GM21528 (cell line): ENCODE measurements at regions not wholly inside any gene's neighbourhood (a gene's known extent, or its start where the extent isn't known, plus 50 kb on each side); places are given as distances from the start of the nearest gene placed in this dataset.
"Not testable (repeated sequence)": the region's sequence is repeated elsewhere in the genome, so short reads cannot be mapped to it uniquely, and the experiment has no call there.

Experiments
- ATAC-seq: cut with Tn5 transposase; IDR thresholded peaks from one replicate; pipeline ENCODE4 v1.9.1; 2021; ENCODE audit warnings: mild to moderate bottlenecking, moderate library complexity; ENCODE audit not compliant: unreplicated experiment, low FRiP score

DNA sequence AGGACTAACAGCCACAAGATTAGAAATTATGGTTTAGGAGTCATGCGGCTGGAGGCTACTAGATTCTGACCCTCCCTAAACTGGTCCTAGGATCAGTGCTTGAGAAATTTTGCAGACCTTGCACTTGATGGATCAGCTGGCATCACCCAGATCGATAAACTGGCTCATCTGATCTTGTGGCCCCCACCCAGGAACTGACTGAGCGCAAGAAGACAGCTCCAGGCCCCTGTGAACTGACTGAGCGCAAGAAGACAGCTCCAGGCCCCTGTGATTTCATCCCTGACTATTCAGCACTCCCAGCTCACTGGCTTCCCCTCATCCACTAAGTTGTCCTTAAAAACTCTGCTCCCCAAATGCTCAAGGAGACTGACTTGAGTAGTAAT lies 67.8 kb downstream of the MRPL36 start:
- ATAC-seq = not testable (repeated sequence)

- ATAC-seq = no peak
Observed at GRCh38 chr5:1731091-1731639, 68.5 kb downstream of the MRPL36 start.

DNA sequence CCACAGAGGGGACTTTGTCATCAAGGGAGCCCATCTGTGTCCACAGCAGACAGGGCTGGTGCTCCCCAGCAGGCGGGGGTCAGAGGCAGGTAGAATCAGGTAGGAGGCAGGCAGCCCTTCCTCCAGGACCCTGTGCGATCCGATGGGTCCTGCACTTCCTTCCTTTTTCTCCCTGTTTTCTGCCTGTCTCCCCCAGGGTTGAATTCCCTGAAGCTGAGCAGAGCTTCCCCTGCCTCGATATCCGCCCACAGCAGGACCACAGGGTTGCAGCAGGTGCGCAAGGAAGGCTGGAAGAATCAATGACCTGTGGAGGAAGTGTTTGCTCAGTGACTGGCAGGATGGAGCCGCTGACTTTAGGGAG lies 69.2 kb downstream of the MRPL36 start:
- ATAC-seq = no peak

DNA sequence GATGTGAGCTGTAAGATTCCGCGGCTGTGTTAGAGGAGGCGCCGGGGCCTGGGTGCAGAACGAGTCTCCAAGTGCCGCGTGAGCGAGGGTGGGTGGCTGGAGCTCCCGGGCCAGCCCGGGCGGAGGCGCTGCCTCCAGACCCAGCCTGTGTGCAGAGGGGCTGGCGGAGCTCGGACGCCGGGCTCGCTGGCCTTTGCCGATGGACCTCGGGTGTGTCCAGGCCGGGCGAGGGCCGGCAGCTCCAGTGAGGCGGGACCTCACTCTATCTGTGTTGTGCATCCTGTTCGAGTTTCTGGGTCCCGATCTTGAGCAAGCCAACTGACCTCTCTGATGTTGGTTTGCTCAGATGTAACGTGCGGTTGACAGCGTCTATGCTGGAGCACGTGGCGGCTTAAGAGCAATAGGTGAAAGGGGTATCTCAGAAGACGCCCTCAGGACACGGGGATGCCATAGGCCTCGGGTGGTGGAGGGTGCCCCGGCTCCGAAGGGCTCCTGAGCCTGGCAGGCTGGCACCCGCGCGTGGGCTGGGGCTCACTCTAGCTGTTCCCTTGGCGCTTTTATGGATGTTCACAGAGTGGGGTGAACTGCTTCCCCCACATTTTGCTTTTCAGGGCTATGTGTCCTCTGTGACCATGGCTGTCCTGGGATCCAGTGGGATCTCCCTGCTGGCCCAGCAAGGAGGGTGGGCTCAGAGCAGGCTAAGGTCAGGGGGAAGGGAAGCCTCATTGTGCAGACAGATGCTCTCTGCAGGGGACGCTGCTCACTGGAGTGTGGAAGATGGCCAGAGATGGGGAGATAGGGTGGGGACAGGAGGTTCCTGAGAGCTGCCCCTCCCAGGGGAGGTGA lies 69.8 kb downstream of the MRPL36 start:
- ATAC-seq = no peak

GRCh38 chr5:1728846-1729245 lies 70.8 kb downstream of the MRPL36 start:
- no peak for ATAC-seq

DNA sequence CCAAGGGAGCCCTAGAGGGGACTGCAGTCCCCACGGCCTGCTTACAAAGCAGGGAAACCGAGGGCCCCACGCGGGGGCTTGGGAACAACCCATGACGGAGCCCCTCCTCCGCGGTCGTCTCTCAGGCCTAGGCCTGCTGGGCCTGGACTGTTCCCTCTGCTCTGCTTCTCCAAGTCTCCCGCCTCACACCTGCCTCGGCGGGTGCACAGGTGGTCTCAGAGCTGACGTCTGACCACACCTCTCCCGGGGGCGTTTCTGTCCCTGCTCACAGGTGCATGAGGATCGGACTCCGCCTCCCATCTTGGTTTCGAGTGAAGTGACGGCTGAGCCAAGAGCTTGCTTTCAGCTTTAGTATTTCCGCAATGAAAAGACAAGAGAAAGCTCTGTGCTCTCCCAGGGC lies 72.1 kb downstream of the MRPL36 start:
- ATAC-seq = no peak

- no peak for ATAC-seq
Observed at GRCh38 chr5:1726956-1727355, 72.7 kb downstream of the MRPL36 start.

DNA sequence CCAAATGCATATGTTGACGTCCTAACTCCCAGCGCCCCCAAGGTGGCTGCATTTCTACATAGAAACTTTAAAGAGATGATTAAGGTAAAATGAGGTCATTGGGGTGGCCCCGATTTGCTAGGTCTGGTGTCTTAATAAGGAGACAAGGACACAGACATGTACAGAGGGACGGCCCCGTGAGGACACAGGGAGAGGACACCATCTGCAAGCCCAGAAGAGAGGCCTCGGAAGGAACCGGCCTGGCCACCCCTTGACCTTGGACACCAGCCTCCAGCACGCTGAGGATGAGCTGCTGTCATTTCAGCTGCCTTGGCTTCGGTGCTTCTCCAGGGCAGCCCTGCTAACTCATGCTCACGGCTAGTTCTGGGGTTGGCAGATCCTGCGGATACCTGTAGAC lies 73.2 kb downstream of the MRPL36 start:
- no peak for ATAC-seq

- ATAC-seq = no peak
Observed at GRCh38 chr5:1725641-1726468, 73.8 kb downstream of the MRPL36 start.

GRCh38 chr5:1724822-1725602 lies 74.6 kb downstream of the MRPL36 start:
- ATAC-seq = no peak

GRCh38 chr5:1723957-1724821 lies 75.4 kb downstream of the MRPL36 start:
- no peak for ATAC-seq

DNA sequence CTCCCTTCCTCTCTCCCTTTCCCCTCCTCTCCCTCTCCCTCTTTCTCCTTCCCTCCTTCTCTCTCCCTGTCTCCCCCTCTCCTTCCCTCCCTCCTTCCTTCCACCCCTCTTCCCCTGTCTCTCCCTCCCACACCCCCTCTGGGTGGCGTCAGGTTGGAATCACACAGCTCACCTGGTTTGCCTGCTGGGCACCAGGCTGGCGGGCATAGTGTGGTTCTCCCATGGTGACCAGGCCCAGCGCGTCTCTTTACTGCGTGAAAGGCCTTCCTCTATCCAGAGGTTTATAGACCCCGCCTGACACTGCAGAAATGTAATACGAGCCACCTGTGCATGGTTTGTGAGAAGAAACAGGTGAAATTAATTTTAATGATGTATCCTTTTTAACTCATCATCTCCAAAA lies 76.2 kb downstream of the MRPL36 start:
- ATAC-seq = no peak

DNA sequence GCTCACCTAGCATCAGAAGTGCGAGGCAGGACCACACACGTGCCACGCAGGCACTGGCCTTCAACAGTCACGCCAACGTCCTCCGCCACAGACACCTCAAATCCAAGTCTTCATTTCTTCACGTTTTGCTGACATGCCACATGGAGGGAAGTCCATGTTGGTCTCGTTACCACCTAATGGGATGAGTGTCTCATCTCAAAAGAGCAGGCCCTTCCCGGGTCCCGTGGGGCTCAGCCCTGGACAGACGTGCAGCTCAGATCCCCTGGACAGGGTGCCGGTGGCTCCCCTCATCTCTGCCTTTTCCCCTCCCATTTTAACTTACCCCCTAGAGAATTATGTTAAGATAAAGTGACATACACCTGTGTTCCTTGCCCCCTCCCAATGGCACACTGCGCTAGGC lies 76.8 kb downstream of the MRPL36 start:
- ATAC-seq = no peak

DNA sequence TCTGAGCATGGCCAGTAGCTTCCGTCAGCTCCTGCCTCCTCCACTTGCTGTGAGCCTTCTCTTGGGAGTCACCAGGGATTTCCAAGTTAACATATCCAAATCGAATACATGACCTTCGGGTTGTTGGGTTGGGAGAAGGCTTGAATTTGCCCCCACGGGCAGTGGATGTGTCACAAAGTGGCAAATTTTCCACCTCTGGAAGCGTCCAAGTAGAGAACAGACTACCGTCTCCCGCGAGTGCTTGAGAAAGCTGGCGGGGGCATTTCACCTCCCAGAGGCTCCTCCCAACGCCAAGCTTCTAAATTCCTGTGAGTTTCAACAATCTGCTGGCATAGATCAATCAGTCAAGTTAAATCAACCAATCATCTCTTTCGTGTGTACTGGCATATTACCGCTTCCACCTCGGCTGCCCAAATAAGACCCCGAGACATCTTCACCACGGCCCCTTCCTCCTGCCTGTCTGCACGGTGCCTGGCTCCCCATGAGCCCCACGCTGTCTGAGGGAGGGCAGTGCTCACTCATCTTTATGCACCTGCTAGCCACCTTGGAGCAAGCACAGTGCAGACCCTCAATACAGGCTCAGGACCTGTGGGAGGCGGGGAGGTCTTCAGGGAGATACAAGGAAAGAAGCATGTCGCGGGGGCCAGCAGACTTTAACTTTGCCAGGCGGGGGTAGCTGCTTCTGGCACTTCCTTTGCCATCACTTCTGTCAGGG lies 79.1 kb downstream of the MRPL36 start:
- no peak for ATAC-seq

DNA sequence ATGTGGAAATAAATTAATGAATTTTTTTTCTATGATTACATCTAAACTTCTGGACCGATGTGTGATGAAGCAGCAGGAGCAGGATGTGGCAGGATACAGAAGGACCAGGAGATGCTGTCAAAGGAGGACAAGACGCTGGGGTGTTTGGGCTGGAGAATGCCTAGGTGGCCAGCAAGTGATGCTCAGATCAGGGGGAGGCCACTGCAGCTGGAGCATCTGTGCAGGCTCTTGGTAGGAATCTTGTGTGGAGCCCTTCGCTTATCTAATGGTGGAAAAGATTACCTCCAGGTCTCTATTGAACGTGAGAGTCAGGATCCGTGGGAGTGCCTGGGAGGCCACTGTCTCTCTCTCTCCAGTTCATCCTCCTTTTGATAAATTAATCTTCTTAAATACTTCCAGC lies 79.8 kb downstream of the MRPL36 start:
- ATAC-seq = no peak

DNA sequence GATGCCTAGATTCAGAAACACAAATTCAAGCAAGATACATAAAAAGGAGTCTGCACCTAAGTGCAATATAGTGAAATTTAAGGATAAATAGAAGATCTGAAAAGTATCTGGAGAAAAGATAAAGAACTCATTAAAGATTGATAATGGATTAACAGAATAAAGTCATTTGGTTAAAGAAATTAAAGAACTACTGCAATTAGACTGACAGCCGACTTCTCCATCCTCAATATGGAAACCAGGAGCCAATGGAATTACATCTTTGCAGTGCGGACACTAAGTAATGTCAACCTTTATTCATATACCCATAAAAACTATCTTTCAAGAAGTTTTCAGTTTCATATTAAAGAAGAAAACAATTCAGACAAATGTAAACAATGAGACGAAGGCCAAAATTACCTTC lies 81.0 kb downstream of the MRPL36 start:
- ATAC-seq = no peak

GRCh38 chr5:1710091-1710490 lies 89.5 kb downstream of the MRPL36 start:
- not testable (repeated sequence) for ATAC-seq

- ATAC-seq = no peak
Observed at GRCh38 chr5:1709171-1709803, 90.3 kb downstream of the MRPL36 start.
